ENCODE measurements at regions not wholly inside any gene's neighbourhood (a gene's known extent, or its start where the extent isn't known, plus 50 kb on each side); places are given as distances from the start of the nearest gene placed in this dataset.

DNA sequence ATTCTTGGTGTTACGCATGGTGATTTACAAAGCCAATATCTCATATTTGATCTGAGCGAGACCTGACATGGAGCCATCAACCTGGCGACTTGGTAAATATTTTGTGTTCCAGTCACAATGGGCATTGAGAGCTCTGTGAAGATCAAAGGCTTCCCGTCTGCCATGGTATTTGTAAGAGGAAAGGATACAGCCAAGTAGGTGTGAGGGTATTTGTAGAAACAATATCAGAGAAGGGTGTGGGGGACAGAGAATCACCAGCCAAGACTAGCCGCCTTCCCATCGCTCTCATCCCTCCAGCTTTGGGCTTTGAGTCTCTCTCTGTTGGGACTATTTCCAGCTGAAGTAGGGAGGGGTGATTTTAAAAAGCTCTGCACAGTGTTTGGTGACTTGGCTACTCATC lies 173.4 kb upstream of the BDNF start:
- no peaks in the 10 kb centered on the region for H3K36me3 ChIP-seq (ENCODE audit: insufficient read depth, low read length)
- no peak overlapping the region for H3K9ac ChIP-seq (ENCODE audit: low read length)
- FAIRE-seq (no peak), DNase-seq (ENCODE audit: low read depth) (no peak)
- no peaks in the 10 kb centered on the region for H3K9me3 ChIP-seq (ENCODE audit: insufficient read depth, low read depth, low read length)
- H3K4me3 Mint-ChIP-seq (ENCODE audit: unreplicated experiment): no peak overlapping the region
- no peak overlapping the region for H2AFZ ChIP-seq (ENCODE audit: low read depth, low read length)
- peaks cover 4% of the 10 kb centered on the region for H3K9me3 Mint-ChIP-seq (ENCODE audit: unreplicated experiment)
- no peak overlapping the region for H3K27ac Mint-ChIP-seq (ENCODE audit: unreplicated experiment)
- H3K4me3 ChIP-seq (ENCODE audit: insufficient read depth, low read depth, low read length): no peak overlapping the region
- no peak overlapping the region for H3K4me2 ChIP-seq (ENCODE audit: low read length)
- H3K27me3 Mint-ChIP-seq (ENCODE audit: low read depth, unreplicated experiment): peaks cover 2% of the 10 kb centered on the region
- no peaks in the 10 kb centered on the region for H3K79me2 ChIP-seq (ENCODE audit: insufficient read depth, low read length)
- H3K27me3 ChIP-seq (ENCODE audit: insufficient read depth, low read length): no peaks in the 10 kb centered on the region
- no peak overlapping the region for H3K27ac ChIP-seq (ENCODE audit: low read depth, low read length)
- TF ChIP-seq EZH2 (IDR thresholded peaks at IDR 0.05; ENCODE audit: insufficient read depth, low read length): no peak
- TF ChIP-seq, protein P1, sequence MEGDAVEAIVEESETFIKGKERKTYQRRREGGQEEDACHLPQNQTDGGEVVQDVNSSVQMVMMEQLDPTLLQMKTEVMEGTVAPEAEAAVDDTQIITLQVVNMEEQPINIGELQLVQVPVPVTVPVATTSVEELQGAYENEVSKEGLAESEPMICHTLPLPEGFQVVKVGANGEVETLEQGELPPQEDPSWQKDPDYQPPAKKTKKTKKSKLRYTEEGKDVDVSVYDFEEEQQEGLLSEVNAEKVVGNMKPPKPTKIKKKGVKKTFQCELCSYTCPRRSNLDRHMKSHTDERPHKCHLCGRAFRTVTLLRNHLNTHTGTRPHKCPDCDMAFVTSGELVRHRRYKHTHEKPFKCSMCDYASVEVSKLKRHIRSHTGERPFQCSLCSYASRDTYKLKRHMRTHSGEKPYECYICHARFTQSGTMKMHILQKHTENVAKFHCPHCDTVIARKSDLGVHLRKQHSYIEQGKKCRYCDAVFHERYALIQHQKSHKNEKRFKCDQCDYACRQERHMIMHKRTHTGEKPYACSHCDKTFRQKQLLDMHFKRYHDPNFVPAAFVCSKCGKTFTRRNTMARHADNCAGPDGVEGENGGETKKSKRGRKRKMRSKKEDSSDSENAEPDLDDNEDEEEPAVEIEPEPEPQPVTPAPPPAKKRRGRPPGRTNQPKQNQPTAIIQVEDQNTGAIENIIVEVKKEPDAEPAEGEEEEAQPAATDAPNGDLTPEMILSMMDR (IDR thresholded peaks at IDR 0.05; ENCODE audit: insufficient read depth, low read depth, low read length): no peak
- no peaks in the 10 kb centered on the region for H3K4me1 ChIP-seq (ENCODE audit: insufficient read depth, low read length)
- no peaks in the 10 kb centered on the region for H3K36me3 Mint-ChIP-seq (ENCODE audit: low read depth, unreplicated experiment)
- no peaks in the 10 kb centered on the region for H3K4me1 Mint-ChIP-seq (ENCODE audit: low read depth, unreplicated experiment)
- H4K20me1 ChIP-seq (ENCODE audit: insufficient read depth, low read length): no peaks in the 10 kb centered on the region

DNA sequence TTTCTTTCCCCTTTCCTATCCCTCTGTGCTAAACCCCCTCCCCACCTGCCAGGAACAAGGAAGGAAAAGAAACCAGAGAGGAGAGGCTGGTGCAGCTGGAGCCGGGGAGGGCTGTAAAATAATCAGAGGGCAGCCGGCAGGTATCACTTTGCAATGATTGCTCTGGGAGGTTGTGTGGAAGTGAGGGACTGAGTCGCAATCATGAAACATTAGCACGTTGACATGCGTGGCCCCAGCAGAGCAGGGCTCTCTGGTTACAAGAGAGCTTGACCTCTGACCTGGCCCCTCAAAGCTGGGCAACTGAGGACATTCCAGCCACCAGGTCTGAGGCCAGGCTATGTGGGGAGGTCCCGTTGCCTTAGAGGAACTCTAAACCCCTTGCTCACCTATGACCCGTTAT lies 170.8 kb upstream of the BDNF start:
- no peaks in the 10 kb centered on the region for H3K79me2 ChIP-seq (ENCODE audit: insufficient read depth, low read length)
- H3K4me3 ChIP-seq (ENCODE audit: insufficient read depth, low read depth, low read length): no peak overlapping the region
- no peak overlapping the region for H3K4me2 ChIP-seq (ENCODE audit: low read length)
- Mint-ChIP-seq H3K36me3 (ENCODE audit: low read depth, unreplicated experiment) (no peaks in the 10 kb centered on the region), H3K4me1 (ENCODE audit: low read depth, unreplicated experiment) (no peaks in the 10 kb centered on the region), H3K9me3 (ENCODE audit: unreplicated experiment) (peaks cover 4% of the 10 kb centered on the region), H3K4me3 (ENCODE audit: unreplicated experiment) (no peak overlapping the region), H3K27ac (ENCODE audit: unreplicated experiment) (no peak overlapping the region), H3K27me3 (ENCODE audit: low read depth, unreplicated experiment) (peaks cover 7% of the 10 kb centered on the region)
- H3K9ac ChIP-seq (ENCODE audit: low read length): no peak overlapping the region
- H3K36me3 ChIP-seq (ENCODE audit: insufficient read depth, low read length): no peaks in the 10 kb centered on the region
- no peak overlapping the region for H3K27ac ChIP-seq (ENCODE audit: low read depth, low read length)
- no peak overlapping the region for H2AFZ ChIP-seq (ENCODE audit: low read depth, low read length)
- H4K20me1 ChIP-seq (ENCODE audit: insufficient read depth, low read length): no peaks in the 10 kb centered on the region
- no peak for TF ChIP-seq EZH2 (IDR thresholded peaks at IDR 0.05; ENCODE audit: insufficient read depth, low read length)
- TF ChIP-seq, protein P1 (IDR thresholded peaks at IDR 0.05; ENCODE audit: insufficient read depth, low read depth, low read length): no peak
- no peaks in the 10 kb centered on the region for H3K4me1 ChIP-seq (ENCODE audit: insufficient read depth, low read length)
- H3K27me3 ChIP-seq (ENCODE audit: insufficient read depth, low read length): no peaks in the 10 kb centered on the region
- DNase-seq (ENCODE audit: low read depth) (no peak), FAIRE-seq (no peak)
- no peaks in the 10 kb centered on the region for H3K9me3 ChIP-seq (ENCODE audit: insufficient read depth, low read depth, low read length)

DNA sequence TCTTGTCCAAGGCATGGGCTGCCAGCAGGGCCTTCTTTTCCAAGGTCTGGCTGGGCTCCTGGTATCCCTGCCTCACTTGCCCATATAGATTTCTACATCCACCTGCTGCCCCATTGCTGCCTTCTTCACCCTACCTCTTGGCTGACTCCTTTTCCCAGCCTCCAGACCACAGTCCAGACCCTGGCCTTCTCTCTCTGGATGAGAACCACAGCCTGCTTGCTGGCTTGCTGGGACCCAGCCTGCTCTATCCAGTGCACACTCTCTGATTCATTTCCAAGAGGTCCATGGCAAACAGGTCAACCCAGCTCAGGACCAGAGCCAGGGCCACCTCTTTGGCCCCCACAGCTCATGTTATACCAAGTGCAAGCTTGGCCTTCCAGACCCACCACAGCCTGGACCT lies 169.4 kb upstream of the BDNF start:
- Mint-ChIP-seq H3K4me3 (ENCODE audit: unreplicated experiment) (no peak overlapping the region), H3K27me3 (ENCODE audit: low read depth, unreplicated experiment) (peaks cover 7% of the 10 kb centered on the region), H3K27ac (ENCODE audit: unreplicated experiment) (no peak overlapping the region), H3K4me1 (ENCODE audit: low read depth, unreplicated experiment) (no peaks in the 10 kb centered on the region), H3K36me3 (ENCODE audit: low read depth, unreplicated experiment) (no peaks in the 10 kb centered on the region), H3K9me3 (ENCODE audit: unreplicated experiment) (peaks cover 8% of the 10 kb centered on the region)
- Histone ChIP-seq H4K20me1 (ENCODE audit: insufficient read depth, low read length) (no peaks in the 10 kb centered on the region), H3K36me3 (ENCODE audit: insufficient read depth, low read length) (no peaks in the 10 kb centered on the region), H3K27me3 (ENCODE audit: insufficient read depth, low read length) (no peaks in the 10 kb centered on the region), H3K4me2 (ENCODE audit: low read length) (no peak overlapping the region), H2AFZ (ENCODE audit: low read depth, low read length) (no peak overlapping the region), H3K4me1 (ENCODE audit: insufficient read depth, low read length) (no peaks in the 10 kb centered on the region), H3K79me2 (ENCODE audit: insufficient read depth, low read length) (no peaks in the 10 kb centered on the region), H3K4me3 (ENCODE audit: insufficient read depth, low read depth, low read length) (no peak overlapping the region), H3K9me3 (ENCODE audit: insufficient read depth, low read depth, low read length) (no peaks in the 10 kb centered on the region), H3K9ac (ENCODE audit: low read length) (no peak overlapping the region), H3K27ac (ENCODE audit: low read depth, low read length) (no peak overlapping the region)
- no peak for TF ChIP-seq EZH2 (IDR thresholded peaks at IDR 0.05; ENCODE audit: insufficient read depth, low read length)
- TF ChIP-seq, protein P1 (IDR thresholded peaks at IDR 0.05; ENCODE audit: insufficient read depth, low read depth, low read length): no peak
- FAIRE-seq: no peak
- DNase-seq (ENCODE audit: low read depth): no peak

All from astrocyte (in vitro differentiated cells and primary cell).